ENCODE measurements at regions not wholly inside any gene's neighbourhood (a gene's known extent, or its start where the extent isn't known, plus 50 kb on each side); places are given as distances from the start of the nearest gene placed in this dataset.

DNA sequence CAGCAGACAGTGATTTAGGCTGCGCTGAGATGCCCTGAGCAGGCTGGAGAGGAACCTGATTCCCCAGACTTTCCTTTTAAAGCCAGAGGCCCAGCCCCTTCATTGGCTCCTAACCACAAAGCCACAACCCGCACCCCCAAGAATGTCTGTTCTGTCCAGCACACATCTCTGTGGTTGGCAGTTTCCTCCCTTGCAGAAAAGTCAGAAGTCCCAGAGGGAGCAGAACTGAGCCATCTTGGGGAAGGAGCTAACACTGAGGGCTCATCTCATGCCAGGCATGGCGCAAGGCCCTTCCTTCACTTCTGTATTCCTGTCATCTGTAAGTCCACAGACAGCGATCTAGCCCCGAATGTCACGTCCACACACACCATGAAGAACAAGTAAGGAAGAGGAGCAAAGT is 97.1 kb upstream of the SYT13 start (continued):
- TF ChIP-seq, protein P1, sequence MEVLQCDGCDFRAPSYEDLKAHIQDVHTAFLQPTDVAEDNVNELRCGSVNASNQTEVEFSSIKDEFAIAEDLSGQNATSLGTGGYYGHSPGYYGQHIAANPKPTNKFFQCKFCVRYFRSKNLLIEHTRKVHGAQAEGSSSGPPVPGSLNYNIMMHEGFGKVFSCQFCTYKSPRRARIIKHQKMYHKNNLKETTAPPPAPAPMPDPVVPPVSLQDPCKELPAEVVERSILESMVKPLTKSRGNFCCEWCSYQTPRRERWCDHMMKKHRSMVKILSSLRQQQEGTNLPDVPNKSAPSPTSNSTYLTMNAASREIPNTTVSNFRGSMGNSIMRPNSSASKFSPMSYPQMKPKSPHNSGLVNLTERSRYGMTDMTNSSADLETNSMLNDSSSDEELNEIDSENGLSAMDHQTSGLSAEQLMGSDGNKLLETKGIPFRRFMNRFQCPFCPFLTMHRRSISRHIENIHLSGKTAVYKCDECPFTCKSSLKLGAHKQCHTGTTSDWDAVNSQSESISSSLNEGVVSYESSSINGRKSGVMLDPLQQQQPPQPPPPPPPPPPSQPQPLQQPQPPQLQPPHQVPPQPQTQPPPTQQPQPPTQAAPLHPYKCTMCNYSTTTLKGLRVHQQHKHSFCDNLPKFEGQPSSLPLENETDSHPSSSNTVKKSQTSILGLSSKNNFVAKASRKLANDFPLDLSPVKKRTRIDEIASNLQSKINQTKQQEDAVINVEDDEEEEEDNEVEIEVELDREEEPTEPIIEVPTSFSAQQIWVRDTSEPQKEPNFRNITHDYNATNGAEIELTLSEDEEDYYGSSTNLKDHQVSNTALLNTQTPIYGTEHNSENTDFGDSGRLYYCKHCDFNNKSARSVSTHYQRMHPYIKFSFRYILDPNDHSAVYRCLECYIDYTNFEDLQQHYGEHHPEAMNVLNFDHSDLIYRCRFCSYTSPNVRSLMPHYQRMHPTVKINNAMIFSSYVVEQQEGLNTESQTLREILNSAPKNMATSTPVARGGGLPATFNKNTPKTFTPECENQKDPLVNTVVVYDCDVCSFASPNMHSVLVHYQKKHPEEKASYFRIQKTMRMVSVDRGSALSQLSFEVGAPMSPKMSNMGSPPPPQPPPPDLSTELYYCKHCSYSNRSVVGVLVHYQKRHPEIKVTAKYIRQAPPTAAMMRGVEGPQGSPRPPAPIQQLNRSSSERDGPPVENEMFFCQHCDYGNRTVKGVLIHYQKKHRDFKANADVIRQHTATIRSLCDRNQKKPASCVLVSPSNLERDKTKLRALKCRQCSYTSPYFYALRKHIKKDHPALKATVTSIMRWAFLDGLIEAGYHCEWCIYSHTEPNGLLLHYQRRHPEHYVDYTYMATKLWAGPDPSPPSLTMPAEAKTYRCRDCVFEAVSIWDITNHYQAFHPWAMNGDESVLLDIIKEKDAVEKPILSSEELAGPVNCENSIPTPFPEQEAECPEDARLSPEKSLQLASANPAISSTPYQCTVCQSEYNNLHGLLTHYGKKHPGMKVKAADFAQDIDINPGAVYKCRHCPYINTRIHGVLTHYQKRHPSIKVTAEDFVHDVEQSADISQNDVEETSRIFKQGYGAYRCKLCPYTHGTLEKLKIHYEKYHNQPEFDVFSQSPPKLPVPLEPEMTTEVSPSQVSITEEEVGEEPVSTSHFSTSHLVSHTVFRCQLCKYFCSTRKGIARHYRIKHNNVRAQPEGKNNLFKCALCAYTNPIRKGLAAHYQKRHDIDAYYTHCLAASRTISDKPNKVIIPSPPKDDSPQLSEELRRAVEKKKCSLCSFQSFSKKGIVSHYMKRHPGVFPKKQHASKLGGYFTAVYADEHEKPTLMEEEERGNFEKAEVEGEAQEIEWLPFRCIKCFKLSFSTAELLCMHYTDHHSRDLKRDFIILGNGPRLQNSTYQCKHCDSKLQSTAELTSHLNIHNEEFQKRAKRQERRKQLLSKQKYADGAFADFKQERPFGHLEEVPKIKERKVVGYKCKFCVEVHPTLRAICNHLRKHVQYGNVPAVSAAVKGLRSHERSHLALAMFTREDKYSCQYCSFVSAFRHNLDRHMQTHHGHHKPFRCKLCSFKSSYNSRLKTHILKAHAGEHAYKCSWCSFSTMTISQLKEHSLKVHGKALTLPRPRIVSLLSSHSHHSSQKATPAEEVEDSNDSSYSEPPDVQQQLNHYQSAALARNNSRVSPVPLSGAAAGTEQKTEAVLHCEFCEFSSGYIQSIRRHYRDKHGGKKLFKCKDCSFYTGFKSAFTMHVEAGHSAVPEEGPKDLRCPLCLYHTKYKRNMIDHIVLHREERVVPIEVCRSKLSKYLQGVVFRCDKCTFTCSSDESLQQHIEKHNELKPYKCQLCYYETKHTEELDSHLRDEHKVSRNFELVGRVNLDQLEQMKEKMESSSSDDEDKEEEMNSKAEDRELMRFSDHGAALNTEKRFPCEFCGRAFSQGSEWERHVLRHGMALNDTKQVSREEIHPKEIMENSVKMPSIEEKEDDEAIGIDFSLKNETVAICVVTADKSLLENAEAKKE (CRISPR knock-in tag; IDR thresholded peaks at IDR 0.05), result no peak
- TF ChIP-seq, protein P2, sequence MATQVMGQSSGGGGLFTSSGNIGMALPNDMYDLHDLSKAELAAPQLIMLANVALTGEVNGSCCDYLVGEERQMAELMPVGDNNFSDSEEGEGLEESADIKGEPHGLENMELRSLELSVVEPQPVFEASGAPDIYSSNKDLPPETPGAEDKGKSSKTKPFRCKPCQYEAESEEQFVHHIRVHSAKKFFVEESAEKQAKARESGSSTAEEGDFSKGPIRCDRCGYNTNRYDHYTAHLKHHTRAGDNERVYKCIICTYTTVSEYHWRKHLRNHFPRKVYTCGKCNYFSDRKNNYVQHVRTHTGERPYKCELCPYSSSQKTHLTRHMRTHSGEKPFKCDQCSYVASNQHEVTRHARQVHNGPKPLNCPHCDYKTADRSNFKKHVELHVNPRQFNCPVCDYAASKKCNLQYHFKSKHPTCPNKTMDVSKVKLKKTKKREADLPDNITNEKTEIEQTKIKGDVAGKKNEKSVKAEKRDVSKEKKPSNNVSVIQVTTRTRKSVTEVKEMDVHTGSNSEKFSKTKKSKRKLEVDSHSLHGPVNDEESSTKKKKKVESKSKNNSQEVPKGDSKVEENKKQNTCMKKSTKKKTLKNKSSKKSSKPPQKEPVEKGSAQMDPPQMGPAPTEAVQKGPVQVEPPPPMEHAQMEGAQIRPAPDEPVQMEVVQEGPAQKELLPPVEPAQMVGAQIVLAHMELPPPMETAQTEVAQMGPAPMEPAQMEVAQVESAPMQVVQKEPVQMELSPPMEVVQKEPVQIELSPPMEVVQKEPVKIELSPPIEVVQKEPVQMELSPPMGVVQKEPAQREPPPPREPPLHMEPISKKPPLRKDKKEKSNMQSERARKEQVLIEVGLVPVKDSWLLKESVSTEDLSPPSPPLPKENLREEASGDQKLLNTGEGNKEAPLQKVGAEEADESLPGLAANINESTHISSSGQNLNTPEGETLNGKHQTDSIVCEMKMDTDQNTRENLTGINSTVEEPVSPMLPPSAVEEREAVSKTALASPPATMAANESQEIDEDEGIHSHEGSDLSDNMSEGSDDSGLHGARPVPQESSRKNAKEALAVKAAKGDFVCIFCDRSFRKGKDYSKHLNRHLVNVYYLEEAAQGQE (IDR thresholded peaks at IDR 0.05; ENCODE audit: unreplicated experiment), result no peak
- no peak for TF ChIP-seq CREB1 (CRISPR knock-in tag; IDR thresholded peaks at IDR 0.05; ENCODE audit: low read depth)
- TF ChIP-seq STAT1 (IDR thresholded peaks at IDR 0.05; ENCODE audit: unreplicated experiment), result no peak
- TF ChIP-seq, protein P3, sequence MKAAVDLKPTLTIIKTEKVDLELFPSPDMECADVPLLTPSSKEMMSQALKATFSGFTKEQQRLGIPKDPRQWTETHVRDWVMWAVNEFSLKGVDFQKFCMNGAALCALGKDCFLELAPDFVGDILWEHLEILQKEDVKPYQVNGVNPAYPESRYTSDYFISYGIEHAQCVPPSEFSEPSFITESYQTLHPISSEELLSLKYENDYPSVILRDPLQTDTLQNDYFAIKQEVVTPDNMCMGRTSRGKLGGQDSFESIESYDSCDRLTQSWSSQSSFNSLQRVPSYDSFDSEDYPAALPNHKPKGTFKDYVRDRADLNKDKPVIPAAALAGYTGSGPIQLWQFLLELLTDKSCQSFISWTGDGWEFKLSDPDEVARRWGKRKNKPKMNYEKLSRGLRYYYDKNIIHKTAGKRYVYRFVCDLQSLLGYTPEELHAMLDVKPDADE (IDR thresholded peaks at IDR 0.05), result no peak
- no peak for TF ChIP-seq ZNF331 (CRISPR knock-in tag; IDR thresholded peaks at IDR 0.05; ENCODE audit: low read depth)
- TF ChIP-seq ZNF114 (CRISPR knock-in tag; IDR thresholded peaks at IDR 0.05), result no peak

Measured in GM23338 (cell line).